T-helper 1 cell treated with Interleukin-12 subunit alpha and Interleukin-12 subunit beta and Interleukin-4 antibody, amounts not matched to agents 30 μg/mL and 1 μg/mL, for 36 hours (primary cell): ENCODE measurements at regions not wholly inside any gene's neighbourhood (a gene's known extent, or its start where the extent isn't known, plus 50 kb on each side); places are given as distances from the start of the nearest gene placed in this dataset.
"Not testable (repeated sequence)": the region's sequence is repeated elsewhere in the genome, so short reads cannot be mapped to it uniquely, and the experiment has no call there.

Experiments
- H3K27ac Mint-ChIP-seq: one replicate; pipeline ENCODE4 v1.8.0; 2021; ENCODE audit warnings: mild to moderate bottlenecking, mixed read lengths
- H3K27me3 Mint-ChIP-seq: one replicate; pipeline ENCODE4 v1.8.0; 2021; ENCODE audit warnings: low read depth, mixed read lengths
- H3K36me3 Mint-ChIP-seq: one replicate; pipeline ENCODE4 v1.8.0; 2021; ENCODE audit warnings: low read depth, mixed read lengths
- H3K4me1 Mint-ChIP-seq: one replicate; pipeline ENCODE4 v1.8.0; 2021; ENCODE audit warnings: low read depth, mixed read lengths
- H3K4me3 Mint-ChIP-seq: one replicate; pipeline ENCODE4 v1.8.0; 2021; ENCODE audit warnings: mild to moderate bottlenecking, moderate library complexity, mixed read lengths
- H3K9me3 Mint-ChIP-seq: one replicate; pipeline ENCODE4 v1.8.0; 2021; ENCODE audit warnings: mixed read lengths

DNA sequence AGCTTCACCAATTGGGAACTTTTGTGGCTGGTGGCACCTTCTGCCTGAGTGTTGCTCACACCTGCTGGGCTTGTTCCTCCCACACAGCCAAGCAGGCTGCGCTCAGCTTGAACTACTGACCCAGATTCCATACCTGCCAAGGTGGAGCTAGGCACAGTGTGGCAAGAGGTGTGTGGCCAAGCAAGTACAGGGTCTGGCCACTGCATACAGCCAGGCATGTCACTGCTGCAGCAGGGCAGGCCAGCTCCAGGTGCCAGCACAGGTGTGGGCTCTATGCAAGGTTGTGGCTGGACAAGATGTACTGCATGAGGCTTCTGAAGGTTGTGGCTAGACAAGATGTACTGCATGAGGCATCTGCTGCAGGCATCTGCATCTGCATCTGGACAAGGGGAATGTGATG, 1254.8 kb downstream of the AMY1C start:
- H3K4me3 Mint-ChIP-seq: no peak overlapping the region
- H3K27ac Mint-ChIP-seq: no peak overlapping the region
- no peaks in the 10 kb centered on the region for H3K4me1 Mint-ChIP-seq
- no peaks in the 10 kb centered on the region for H3K27me3 Mint-ChIP-seq
- peaks cover 4% of the 10 kb centered on the region for H3K9me3 Mint-ChIP-seq
- H3K36me3 Mint-ChIP-seq: no peaks in the 10 kb centered on the region

DNA sequence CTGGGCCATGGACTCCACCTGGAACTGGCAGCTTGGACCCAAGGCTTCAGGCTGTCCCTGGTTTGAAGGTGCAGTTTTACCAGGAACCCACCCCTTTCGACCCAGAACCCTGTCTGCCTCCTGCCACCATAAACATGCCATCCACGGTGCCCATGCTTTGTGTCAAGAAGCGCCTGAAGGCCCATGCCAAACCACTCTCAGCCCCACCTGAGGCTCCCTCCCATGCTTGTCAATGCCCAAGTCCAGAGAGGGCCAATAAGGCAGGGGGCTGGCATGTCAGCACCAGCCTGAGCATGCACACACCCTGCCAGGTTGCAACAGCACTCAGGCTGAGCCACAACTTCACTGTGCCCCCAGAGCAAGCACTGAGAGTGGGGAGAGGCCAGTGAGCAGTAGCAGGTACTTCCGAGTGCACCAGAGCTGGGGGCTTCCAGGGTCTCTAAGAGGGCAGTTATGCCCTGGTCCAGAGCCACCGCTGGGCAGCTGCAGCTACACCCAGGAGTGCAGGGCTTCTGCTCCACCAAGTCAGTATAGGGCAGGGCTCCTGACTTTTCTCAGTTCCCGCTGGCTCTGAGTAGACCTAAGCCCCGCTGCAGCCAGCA, 1256.0 kb downstream of the AMY1C start:
- H3K27ac Mint-ChIP-seq: no peak overlapping the region
- H3K9me3 Mint-ChIP-seq: peaks cover 4% of the 10 kb centered on the region
- no peaks in the 10 kb centered on the region for H3K36me3 Mint-ChIP-seq
- no peak overlapping the region for H3K4me3 Mint-ChIP-seq
- no peaks in the 10 kb centered on the region for H3K4me1 Mint-ChIP-seq
- H3K27me3 Mint-ChIP-seq: no peaks in the 10 kb centered on the region

DNA sequence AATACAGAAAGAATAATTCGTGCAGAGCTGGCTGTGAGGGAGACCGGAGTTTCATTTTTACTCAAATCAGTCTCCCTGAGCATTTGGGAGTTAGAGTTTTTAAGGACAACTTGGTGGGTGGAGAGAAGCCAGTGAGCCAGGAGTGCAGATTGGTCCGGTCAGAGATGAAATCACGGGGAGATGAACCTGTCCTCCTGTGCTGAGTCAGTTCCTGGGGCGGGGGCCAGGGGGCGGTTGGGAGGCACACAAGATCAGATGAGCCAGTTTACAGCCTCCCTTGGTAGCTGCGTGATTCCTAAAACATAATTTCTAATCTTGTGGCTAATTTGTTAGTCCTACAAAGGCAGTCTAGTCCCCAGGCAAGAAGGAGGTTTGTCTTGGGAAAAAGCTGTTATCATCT, 1267.9 kb downstream of the AMY1C start:
- Mint-ChIP-seq H3K36me3 (no peaks in the 10 kb centered on the region), H3K27me3 (no peaks in the 10 kb centered on the region), H3K4me1 (no peaks in the 10 kb centered on the region), H3K27ac (no peak overlapping the region), H3K9me3 (peaks cover 5% of the 10 kb centered on the region), H3K4me3 (no peak overlapping the region)

DNA sequence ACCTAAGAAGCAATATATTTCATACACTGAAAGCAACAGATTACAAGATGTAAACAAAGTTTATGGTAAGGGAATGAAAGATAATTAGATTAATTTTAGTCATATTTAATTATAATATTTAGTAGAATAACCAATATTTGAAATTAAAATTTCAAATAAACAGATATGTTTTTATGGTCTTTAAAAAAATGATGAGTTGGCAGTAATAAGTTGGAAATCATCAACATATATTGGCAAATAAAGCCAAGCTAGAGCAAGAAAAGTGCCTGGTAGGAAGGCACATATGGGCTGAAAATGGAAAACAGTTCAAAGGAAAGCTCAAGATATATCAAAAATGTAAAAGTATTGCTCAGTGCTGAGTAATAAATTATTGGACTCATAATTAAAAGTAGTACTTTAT, 1274.0 kb downstream of the AMY1C start:
- Mint-ChIP-seq H3K4me3 (no peak overlapping the region), H3K4me1 (no peaks in the 10 kb centered on the region), H3K9me3 (peaks cover 15% of the 10 kb centered on the region), H3K36me3 (no peaks in the 10 kb centered on the region), H3K27ac (no peak overlapping the region), H3K27me3 (no peaks in the 10 kb centered on the region)

DNA sequence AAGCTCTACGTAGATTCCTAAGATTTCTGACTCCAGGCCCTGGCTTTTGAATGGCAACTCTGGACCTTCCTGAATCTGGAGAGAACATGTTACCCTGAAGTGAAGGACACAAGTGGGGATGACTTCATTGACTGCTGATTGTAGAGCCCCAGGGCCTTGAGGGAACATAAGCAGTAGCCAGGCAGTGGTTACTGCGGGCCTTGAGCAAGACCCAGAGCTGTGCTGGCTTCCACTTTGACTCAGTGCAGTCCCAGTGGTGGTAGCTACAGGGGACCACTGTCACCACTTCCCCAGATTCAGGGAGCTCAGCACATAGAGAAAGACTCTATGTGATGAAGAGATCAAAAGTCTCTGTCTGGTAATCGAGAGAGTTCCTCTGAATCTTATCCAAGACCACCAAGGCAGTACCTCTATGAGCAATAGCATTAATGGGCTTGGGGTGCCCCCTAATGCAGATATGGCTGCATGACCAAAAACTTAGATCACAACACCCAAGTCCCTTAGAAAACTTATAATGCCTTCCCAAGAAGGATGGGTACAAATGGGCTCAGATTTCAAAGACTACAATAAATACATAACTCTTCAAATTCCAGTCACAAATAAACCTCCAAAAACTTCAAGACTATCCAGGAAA, 1278.3 kb downstream of the AMY1C start:
- H3K27me3 Mint-ChIP-seq: no peaks in the 10 kb centered on the region
- H3K36me3 Mint-ChIP-seq: no peaks in the 10 kb centered on the region
- peaks cover 15% of the 10 kb centered on the region for H3K9me3 Mint-ChIP-seq
- H3K4me1 Mint-ChIP-seq: no peaks in the 10 kb centered on the region
- H3K27ac Mint-ChIP-seq: no peak overlapping the region
- H3K4me3 Mint-ChIP-seq: no peak overlapping the region

DNA sequence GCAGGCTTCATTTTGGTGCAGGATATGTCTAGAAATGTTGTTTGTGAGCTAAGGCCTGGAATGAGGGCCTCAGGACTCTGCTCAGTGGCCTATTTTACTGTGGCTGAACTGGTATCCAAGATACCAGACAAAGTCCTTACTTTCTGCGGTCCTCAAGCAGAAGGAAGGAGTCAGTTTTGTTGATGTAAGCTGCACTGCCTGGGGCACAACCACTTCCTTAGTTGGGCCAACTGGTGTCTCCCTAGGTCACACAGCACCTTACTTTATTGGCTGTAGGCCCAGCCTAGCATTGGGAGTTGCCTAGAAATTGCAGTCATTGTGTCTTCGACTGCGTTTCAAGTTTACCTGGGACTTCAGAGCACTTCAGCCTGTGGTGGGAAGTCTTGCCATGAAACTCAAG, 1322.7 kb downstream of the AMY1C start:
- H3K27ac Mint-ChIP-seq: no peak overlapping the region
- H3K27me3 Mint-ChIP-seq: no peaks in the 10 kb centered on the region
- H3K9me3 Mint-ChIP-seq: peaks cover 35% of the 10 kb centered on the region
- no peaks in the 10 kb centered on the region for H3K36me3 Mint-ChIP-seq
- no peak overlapping the region for H3K4me3 Mint-ChIP-seq
- H3K4me1 Mint-ChIP-seq: no peaks in the 10 kb centered on the region

DNA sequence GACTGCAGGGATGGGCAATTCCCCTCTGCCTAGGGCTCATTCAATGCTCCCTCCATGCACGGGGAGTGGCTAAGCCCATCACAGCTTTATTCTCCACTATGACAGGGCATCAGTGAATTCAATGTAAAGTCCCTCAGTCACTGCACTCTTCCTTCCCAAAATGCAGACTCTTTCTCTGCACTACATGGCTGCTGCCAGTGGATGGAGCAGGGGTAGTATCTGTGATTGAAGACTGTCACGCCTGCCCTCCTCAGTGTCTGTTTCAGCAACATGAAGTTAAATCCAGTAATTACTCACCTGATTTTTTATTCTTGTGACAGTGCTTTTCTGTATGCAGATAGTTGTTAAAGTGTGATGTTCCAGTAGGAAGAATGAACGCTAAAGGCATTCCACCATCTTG, 1323.2 kb downstream of the AMY1C start:
- Mint-ChIP-seq H3K9me3 (peaks cover 32% of the 10 kb centered on the region), H3K4me1 (no peaks in the 10 kb centered on the region), H3K36me3 (no peaks in the 10 kb centered on the region), H3K27me3 (no peaks in the 10 kb centered on the region), H3K4me3 (no peak overlapping the region), H3K27ac (no peak overlapping the region)

DNA sequence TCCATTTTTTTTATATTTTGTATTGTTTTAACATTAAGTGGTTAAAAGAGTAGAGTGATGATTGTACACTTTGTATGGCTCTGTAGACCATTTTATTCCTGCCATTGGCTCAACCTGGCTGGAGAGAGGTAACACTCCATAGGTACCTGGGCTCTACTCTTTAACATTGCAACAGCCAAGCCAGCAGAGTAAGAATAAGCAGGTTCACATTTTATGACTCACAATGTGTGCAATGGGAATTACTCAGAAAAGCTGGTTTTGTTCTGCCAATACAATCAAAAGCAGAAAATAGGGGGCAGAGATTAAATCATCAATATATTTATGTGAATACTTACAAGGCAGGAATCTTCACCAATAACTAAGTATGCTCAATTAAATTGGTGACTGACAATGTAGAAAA, 1324.0 kb downstream of the AMY1C start:
- Mint-ChIP-seq H3K4me1 (no peaks in the 10 kb centered on the region), H3K9me3 (peaks cover 29% of the 10 kb centered on the region), H3K27me3 (no peaks in the 10 kb centered on the region), H3K4me3 (no peak overlapping the region), H3K27ac (no peak overlapping the region), H3K36me3 (no peaks in the 10 kb centered on the region)

DNA sequence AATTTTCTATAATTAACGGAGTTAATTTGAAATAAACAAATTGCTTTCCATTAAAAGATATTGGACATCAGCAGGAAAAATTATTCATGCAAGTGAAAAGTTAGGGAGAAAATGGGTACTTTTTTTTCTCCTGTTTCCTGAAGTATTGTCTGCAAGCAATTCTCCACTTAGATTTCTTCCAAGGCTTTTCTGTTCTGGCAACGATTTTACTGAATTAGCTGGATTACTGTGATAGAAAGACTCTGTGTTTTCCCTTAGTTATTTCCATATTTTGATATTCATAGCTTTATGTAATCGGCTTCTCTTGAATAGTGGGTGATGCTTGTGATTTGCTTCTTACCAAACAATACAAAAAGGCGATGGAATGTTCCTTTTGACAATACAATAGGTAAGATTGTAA, 1333.9 kb downstream of the AMY1C start:
- H3K27ac Mint-ChIP-seq: no peak overlapping the region
- H3K9me3 Mint-ChIP-seq: peaks cover 7% of the 10 kb centered on the region
- H3K4me1 Mint-ChIP-seq: no peaks in the 10 kb centered on the region
- no peak overlapping the region for H3K4me3 Mint-ChIP-seq
- no peaks in the 10 kb centered on the region for H3K36me3 Mint-ChIP-seq
- H3K27me3 Mint-ChIP-seq: no peaks in the 10 kb centered on the region

DNA sequence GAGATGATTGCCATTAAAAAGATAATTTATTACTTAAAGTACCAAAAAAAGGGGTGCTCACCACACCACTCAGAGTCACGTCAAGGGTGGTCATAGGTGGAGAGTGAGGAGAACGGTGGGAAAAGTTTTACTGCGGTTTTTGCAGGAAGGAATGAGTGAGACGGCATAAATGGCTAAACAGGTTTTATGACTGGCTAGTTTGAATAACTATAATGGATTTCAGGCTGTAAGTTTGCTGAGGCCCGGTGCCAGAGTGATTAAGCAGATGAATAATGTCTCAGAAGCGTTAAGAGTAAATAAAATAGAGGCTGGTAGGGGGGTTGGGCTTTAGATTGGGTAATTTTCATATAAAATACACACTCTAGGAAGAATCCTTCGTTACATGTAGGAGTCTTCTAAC, 1337.8 kb downstream of the AMY1C start:
- Mint-ChIP-seq H3K36me3 (no peaks in the 10 kb centered on the region), H3K4me1 (no peaks in the 10 kb centered on the region), H3K4me3 (no peak overlapping the region), H3K9me3 (peaks cover 12% of the 10 kb centered on the region), H3K27ac (no peak overlapping the region), H3K27me3 (no peaks in the 10 kb centered on the region)

DNA sequence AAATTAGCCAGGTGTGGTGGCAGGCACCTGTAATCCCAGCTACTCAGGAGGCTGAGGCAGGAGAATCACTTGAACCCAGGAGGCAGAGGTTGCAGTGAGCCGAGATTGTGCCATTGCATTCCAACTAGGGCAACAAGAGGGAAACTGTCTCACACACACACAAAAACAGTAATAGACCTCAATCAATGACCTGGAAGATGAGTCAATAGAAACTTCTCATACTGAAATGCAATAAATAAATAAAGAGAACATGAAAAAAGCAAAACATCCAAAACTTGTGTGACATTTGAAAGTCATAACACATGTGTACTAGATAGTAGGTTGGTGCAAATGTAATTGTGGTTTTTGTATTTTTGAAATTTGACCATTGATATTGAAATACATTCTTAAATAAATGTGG, 1338.5 kb downstream of the AMY1C start:
- Mint-ChIP-seq H3K27ac (no peak overlapping the region), H3K4me1 (no peaks in the 10 kb centered on the region), H3K27me3 (no peaks in the 10 kb centered on the region), H3K9me3 (peaks cover 18% of the 10 kb centered on the region), H3K36me3 (no peaks in the 10 kb centered on the region), H3K4me3 (no peak overlapping the region)

DNA sequence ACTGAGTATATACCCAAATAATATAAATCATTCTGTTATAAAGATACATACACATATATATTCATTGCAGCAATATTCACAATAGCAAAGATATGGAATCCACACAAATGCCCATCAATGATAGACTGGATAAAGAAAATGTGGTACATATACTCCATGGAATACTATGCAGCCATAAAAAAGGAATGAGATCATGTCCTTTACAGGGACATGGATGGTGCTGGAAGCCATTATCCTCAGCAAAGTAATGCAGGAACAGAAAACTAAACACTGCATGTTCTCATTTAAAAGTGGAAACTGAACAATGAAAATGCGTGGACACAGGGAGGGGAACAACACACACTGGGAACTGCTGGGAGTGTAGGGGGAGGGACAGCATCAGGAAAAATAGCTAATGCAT, 1344.2 kb downstream of the AMY1C start:
- H3K36me3 Mint-ChIP-seq, H3K27ac Mint-ChIP-seq, H3K27me3 Mint-ChIP-seq, H3K4me1 Mint-ChIP-seq, H3K4me3 Mint-ChIP-seq: not testable (repeated sequence)
- peaks cover 16% of the 10 kb centered on the region for H3K9me3 Mint-ChIP-seq

DNA sequence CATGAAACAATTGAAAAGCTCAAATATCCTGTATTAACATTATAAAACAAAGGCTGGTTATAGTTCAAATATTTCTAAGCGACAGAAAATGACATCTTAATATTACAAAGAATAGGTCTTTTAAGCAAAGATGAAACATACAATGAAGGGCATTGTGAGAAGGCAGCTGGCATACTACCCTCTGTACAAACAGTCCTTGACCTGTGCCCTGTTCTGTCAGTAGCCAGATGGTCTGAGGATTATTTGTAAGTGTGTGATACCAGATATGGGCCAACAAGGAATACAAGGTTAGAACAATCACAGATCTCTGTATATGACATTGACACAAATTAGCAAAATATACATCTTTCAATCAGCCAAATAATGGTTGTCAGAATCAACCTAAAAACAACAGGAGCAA, 1350.4 kb downstream of the AMY1C start:
- Mint-ChIP-seq H3K9me3 (no peaks in the 10 kb centered on the region), H3K36me3 (no peaks in the 10 kb centered on the region), H3K27me3 (no peaks in the 10 kb centered on the region), H3K4me1 (no peaks in the 10 kb centered on the region), H3K27ac (no peak overlapping the region), H3K4me3 (no peak overlapping the region)

DNA sequence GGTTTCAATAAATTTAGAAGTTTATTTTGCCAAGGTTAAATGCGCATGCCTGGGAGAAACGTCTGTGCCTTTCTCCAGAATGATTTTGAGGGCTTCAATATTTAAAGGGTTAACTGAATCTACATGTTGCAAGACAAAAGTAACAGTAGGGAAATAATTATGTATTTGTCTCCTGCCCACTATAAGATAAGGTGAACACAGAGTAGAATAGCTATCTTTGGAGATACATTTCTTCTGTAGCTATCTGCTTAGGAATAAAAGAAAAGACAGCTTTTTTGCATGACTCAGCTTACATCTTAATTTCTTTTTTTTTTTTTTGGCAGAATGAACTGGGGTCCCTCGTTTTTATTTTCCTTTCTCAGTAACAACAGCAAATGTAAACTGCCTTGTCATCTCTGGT, 1351.6 kb downstream of the AMY1C start:
- no peaks in the 10 kb centered on the region for H3K9me3 Mint-ChIP-seq
- H3K4me1 Mint-ChIP-seq: no peaks in the 10 kb centered on the region
- H3K36me3 Mint-ChIP-seq: no peaks in the 10 kb centered on the region
- H3K4me3 Mint-ChIP-seq: no peak overlapping the region
- H3K27me3 Mint-ChIP-seq: no peaks in the 10 kb centered on the region
- no peak overlapping the region for H3K27ac Mint-ChIP-seq

DNA sequence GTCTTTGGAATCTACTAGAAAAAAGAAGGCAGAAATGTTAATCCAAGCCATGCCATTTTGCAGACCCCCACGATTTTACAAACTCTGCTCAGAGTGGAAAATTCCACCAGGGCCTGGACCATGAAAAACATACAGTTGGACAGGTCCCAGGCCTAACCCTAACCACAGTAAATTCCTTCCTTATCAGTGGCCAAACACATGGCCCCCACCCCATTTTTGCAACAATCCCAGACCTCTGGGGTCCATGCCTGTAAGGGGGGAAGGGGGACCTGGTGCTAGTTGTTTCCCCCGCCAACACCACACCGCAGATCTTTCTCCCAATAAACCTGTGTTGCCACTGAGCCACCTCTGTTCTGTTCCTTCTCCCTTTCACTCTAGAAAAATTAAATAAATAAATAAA, 1352.7 kb downstream of the AMY1C start:
- H3K4me1 Mint-ChIP-seq: no peaks in the 10 kb centered on the region
- no peak overlapping the region for H3K27ac Mint-ChIP-seq
- H3K9me3 Mint-ChIP-seq: peaks cover 2% of the 10 kb centered on the region
- no peaks in the 10 kb centered on the region for H3K36me3 Mint-ChIP-seq
- H3K27me3 Mint-ChIP-seq: no peaks in the 10 kb centered on the region
- H3K4me3 Mint-ChIP-seq: no peak overlapping the region

DNA sequence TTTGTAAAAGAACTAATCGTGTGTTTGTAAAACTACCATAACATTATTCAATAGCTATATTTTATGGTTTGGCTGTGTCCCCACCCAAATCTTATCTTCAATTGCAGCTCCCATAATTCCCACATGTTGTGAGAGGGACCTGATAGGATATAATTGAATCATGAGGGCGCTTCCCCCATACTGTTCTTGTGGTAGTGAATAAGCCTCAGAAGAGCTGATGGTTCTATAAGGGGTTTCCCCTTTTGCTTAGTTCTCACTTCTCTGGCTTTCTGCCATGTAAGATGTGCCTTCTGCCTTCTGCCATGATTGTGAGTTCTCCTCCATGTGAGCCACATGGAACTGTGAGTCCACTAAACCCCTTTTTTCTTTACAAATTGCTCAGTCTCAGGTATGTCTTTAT, 1372.3 kb downstream of the AMY1C start:
- Mint-ChIP-seq H3K36me3 (no peaks in the 10 kb centered on the region), H3K27me3 (no peaks in the 10 kb centered on the region), H3K4me1 (no peaks in the 10 kb centered on the region), H3K9me3 (peaks cover 13% of the 10 kb centered on the region), H3K27ac (no peak overlapping the region), H3K4me3 (no peak overlapping the region)
